ENCODE measurements at regions not wholly inside any gene's neighbourhood (a gene's known extent, or its start where the extent isn't known, plus 50 kb on each side); places are given as distances from the start of the nearest gene placed in this dataset.
A peak's percentile ranks its signal among the peaks of the same experiment; 100 is the strongest.

DNA sequence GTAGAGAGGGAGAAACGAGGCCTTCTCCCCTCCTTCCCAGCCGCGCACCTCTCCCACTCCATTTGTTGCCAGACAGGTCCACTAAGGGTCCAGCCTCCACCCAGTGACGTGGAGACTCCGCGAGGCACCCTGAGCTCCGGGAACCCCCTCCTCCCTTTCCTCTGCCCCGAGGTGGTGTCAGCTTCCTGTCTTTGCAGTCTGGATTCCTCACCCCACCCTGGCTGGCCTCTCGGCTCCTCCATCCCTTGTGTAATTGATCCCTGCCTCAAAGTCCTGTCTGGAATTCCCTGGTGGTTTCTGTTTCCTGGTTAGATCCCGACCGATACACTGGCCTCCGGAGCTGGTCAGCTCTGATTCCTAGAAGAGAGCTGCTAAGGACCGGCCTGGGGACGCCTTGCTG lies 105.9 kb upstream of the SCOC start:
- TF ChIP-seq, protein P1, sequence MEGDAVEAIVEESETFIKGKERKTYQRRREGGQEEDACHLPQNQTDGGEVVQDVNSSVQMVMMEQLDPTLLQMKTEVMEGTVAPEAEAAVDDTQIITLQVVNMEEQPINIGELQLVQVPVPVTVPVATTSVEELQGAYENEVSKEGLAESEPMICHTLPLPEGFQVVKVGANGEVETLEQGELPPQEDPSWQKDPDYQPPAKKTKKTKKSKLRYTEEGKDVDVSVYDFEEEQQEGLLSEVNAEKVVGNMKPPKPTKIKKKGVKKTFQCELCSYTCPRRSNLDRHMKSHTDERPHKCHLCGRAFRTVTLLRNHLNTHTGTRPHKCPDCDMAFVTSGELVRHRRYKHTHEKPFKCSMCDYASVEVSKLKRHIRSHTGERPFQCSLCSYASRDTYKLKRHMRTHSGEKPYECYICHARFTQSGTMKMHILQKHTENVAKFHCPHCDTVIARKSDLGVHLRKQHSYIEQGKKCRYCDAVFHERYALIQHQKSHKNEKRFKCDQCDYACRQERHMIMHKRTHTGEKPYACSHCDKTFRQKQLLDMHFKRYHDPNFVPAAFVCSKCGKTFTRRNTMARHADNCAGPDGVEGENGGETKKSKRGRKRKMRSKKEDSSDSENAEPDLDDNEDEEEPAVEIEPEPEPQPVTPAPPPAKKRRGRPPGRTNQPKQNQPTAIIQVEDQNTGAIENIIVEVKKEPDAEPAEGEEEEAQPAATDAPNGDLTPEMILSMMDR (IDR thresholded peaks at IDR 0.05; ENCODE audit: unreplicated experiment), result no peak
- Mint-ChIP-seq H3K27ac (peak overlapping the region; percentile 51), H3K9me3 (ENCODE audit: low read depth) (no peaks in the 10 kb centered on the region), H3K4me3 (ENCODE audit: low read depth) (no peak overlapping the region), H3K4me1 (ENCODE audit: low read depth) (peaks cover 5% of the 10 kb centered on the region), H3K27me3 (peaks cover 12% of the 10 kb centered on the region), H3K36me3 (ENCODE audit: insufficient read depth) (no peaks in the 10 kb centered on the region)
- no peak for DNase-seq (ENCODE audit: low spot score, unreplicated experiment)

DNA sequence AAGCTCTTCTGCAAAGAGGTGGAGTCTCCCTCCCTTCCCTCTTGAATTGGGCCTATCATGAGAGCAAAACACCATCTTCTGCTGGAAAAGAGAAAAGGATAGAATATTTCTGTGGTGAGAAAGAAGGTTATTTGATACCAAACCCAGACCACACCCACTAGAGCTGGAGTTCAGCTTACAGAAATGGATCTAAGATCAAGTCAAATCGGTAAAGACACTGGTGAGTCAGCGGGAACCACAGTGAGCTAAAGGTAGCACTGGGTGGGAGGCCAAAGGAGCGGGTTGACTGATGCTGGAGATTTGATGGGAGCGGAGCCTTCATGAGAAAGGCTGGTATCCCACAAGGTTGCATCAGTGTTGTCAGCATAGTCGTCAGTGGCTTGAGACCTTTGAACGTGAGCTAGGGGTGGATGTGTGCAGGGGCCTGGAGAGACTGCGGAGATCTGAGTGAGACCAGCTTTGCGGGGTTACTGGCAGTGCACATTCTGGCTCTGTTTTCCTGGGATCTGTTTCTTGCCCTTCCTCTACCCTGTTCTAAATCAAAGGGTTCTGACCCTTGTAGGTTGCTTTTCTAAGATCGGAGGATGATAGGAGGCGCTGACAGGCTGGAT lies 106.4 kb upstream of the SCOC start:
- TF ChIP-seq, protein P1 (IDR thresholded peaks at IDR 0.05; ENCODE audit: unreplicated experiment), result no peak
- Mint-ChIP-seq H3K27ac (peak overlapping the region; percentile 51), H3K9me3 (ENCODE audit: low read depth) (no peaks in the 10 kb centered on the region), H3K4me1 (ENCODE audit: low read depth) (peaks cover 7% of the 10 kb centered on the region), H3K27me3 (peaks cover 12% of the 10 kb centered on the region), H3K4me3 (ENCODE audit: low read depth) (no peak overlapping the region), H3K36me3 (ENCODE audit: insufficient read depth) (no peaks in the 10 kb centered on the region)
- no peak for DNase-seq (ENCODE audit: low spot score, unreplicated experiment)

DNA sequence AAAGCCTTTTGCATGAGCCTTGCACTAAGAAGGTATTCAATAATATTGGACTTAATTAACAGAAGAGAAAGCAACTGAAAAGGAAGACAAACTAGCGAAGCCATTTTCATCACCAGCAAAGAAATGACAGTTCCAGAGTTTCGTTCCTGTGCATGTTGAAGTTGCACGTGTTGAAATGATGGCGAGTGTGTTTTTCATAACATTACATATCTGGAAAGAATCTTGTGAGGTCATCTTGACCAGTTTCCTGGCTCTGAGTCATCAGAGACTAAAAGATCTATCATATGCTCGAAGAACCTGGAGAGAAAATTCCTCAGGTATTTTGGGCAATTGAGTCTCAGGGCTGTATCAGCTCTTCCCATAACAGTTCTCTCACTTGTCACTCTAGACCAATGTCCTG lies 106.2 kb upstream of the MAML3 start:
- Mint-ChIP-seq H3K36me3 (ENCODE audit: insufficient read depth) (no peaks in the 10 kb centered on the region), H3K27ac (no peak overlapping the region), H3K9me3 (ENCODE audit: low read depth) (no peaks in the 10 kb centered on the region), H3K4me3 (ENCODE audit: low read depth) (no peak overlapping the region), H3K27me3 (peaks cover 6% of the 10 kb centered on the region), H3K4me1 (ENCODE audit: low read depth) (peaks cover 5% of the 10 kb centered on the region)
- no peak for DNase-seq (ENCODE audit: low spot score, unreplicated experiment)
- TF ChIP-seq, protein P1 (IDR thresholded peaks at IDR 0.05; ENCODE audit: unreplicated experiment), result no peak

DNA sequence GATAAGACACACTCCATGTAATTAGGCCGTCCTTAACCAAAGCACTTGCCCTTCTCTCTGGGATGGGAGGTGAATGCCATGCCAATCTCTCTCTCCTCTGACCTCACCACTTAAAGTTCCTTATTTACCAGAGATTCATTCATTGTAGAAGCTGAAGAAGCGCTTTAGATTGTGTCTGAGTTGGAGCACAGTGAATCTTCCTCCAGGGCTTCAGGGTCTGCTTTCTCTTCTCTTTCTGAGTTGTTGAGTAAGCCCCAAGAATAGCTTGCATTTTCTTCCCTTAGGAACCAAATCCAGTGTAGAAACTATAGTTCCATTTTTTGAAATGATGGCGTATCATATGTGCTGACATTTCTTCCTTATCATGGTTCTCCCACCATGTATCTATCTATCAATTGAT lies 104.5 kb upstream of the MAML3 start:
- peaks cover 19% of the 10 kb centered on the region for H3K4me1 Mint-ChIP-seq (ENCODE audit: low read depth)
- no peak overlapping the region for H3K4me3 Mint-ChIP-seq (ENCODE audit: low read depth)
- TF ChIP-seq, protein P1 (IDR thresholded peaks at IDR 0.05; ENCODE audit: unreplicated experiment), result no peak
- DNase-seq (ENCODE audit: low spot score, unreplicated experiment), result no peak
- H3K36me3 Mint-ChIP-seq (ENCODE audit: insufficient read depth), result no peaks in the 10 kb centered on the region
- H3K27me3 Mint-ChIP-seq, result peaks cover 6% of the 10 kb centered on the region
- no peaks in the 10 kb centered on the region for H3K9me3 Mint-ChIP-seq (ENCODE audit: low read depth)
- H3K27ac Mint-ChIP-seq, result no peak overlapping the region

DNA sequence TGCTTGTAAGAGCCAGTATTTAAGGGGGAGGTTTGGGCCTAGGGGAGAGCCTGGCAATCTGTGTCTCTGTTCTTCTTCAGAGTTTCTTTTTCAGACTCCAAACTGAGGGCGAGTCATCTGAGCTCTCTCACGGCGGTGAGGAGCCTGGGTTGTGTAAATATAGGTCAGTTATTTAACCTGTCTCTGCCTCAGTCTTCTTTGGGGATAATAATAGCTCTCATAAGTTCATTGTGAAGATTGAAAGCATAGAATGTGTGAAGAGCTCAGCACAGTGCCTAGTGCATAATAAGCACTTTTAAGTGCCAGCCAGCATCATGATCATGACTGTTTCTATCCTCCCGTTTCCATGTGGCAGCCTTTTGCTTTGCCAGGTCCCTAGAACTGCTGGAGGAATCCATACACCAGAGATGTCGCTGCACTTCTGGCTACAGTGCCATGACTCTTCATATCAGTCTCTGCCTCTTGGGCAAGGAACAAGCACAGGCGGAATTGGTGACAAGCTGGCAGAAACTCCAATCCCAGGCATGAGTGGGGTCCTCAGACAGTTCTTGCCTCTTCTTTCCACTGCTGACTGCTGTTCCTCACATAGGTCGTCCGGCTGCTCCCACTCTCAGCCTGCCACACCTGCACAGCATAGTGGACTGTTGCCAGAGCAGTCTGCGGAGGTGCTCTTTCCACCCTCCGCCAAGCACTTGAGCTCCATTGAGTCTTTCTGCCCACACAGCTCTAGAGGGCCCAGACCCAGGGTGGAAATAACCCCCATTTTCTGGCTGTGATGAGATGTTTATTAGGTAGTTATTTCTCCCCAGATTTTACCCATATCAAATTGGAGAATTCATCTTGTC lies 103.7 kb upstream of the MAML3 start:
- Mint-ChIP-seq H3K9me3 (ENCODE audit: low read depth) (no peaks in the 10 kb centered on the region), H3K36me3 (ENCODE audit: insufficient read depth) (no peaks in the 10 kb centered on the region), H3K4me1 (ENCODE audit: low read depth) (peaks cover 20% of the 10 kb centered on the region), H3K4me3 (ENCODE audit: low read depth) (no peak overlapping the region), H3K27me3 (peaks cover 3% of the 10 kb centered on the region), H3K27ac (no peak overlapping the region)
- TF ChIP-seq, protein P1 (IDR thresholded peaks at IDR 0.05; ENCODE audit: unreplicated experiment), result no peak
- no peak for DNase-seq (ENCODE audit: low spot score, unreplicated experiment)

Data from progenitor cell of endocrine pancreas (in vitro differentiated cells).